ENCODE measurements at regions not wholly inside any gene's neighbourhood (a gene's known extent, or its start where the extent isn't known, plus 50 kb on each side); places are given as distances from the start of the nearest gene placed in this dataset.

- TF ChIP-seq CTCF (IDR thresholded peaks at IDR 0.05; ENCODE audit: extremely low read depth, missing control alignments), result no peak
- DNase-seq (ENCODE audit: low spot score), result no peak
Measured at GRCh38 chr15:29970402-29970695, 112.4 kb upstream of the GOLGA8J start.

- no peak for DNase-seq (ENCODE audit: low spot score)
- no peak for TF ChIP-seq CTCF (IDR thresholded peaks at IDR 0.05; ENCODE audit: extremely low read depth, missing control alignments)
Measured at GRCh38 chr15:29969562-29970401, 113.0 kb upstream of the GOLGA8J start.

GRCh38 chr15:29968895-29969561, 113.7 kb upstream of the GOLGA8J start:
- TF ChIP-seq CTCF (IDR thresholded peaks at IDR 0.05; ENCODE audit: extremely low read depth, missing control alignments), result no peak
- DNase-seq (ENCODE audit: low spot score), result no peak

- DNase-seq (ENCODE audit: low spot score), result no peak
- no peak for TF ChIP-seq CTCF (IDR thresholded peaks at IDR 0.05; ENCODE audit: extremely low read depth, missing control alignments)
Measured at GRCh38 chr15:29968099-29968894, 114.5 kb upstream of the GOLGA8J start.

- TF ChIP-seq CTCF (IDR thresholded peaks at IDR 0.05; ENCODE audit: extremely low read depth, missing control alignments), result no peak
Measured at GRCh38 chr15:29962407-29962806, 120.3 kb upstream of the GOLGA8J start.

GRCh38 chr15:29959384-29960137, 123.2 kb upstream of the GOLGA8J start:
- DNase-seq (ENCODE audit: low spot score), result no peak
- no peak for TF ChIP-seq CTCF (IDR thresholded peaks at IDR 0.05; ENCODE audit: extremely low read depth, missing control alignments)

More at GRCh38 chr15:29962407-29962806, 120.3 kb upstream of the GOLGA8J start:
- DNase-seq (ENCODE audit: low spot score), result no peak

Measured in GM20000 (cell line).